ENCODE measurements at regions not wholly inside any gene's neighbourhood (a gene's known extent, or its start where the extent isn't known, plus 50 kb on each side); places are given as distances from the start of the nearest gene placed in this dataset.

- no peak for TF ChIP-seq POLR2A (IDR thresholded peaks at IDR 0.05)
- no peak for TF ChIP-seq CTCF (IDR thresholded peaks at IDR 0.05 in 4 of 5, conservative IDR thresholded peaks at IDR 0.05 in 1 of 5)
Measured at GRCh38 chr1:221841251-221841982, 99.5 kb upstream of the DUSP10 start.
